ENCODE measurements at regions not wholly inside any gene's neighbourhood (a gene's known extent, or its start where the extent isn't known, plus 50 kb on each side); places are given as distances from the start of the nearest gene placed in this dataset.
"Not testable (repeated sequence)": the region's sequence is repeated elsewhere in the genome, so short reads cannot be mapped to it uniquely, and the experiment has no call there.

DNA sequence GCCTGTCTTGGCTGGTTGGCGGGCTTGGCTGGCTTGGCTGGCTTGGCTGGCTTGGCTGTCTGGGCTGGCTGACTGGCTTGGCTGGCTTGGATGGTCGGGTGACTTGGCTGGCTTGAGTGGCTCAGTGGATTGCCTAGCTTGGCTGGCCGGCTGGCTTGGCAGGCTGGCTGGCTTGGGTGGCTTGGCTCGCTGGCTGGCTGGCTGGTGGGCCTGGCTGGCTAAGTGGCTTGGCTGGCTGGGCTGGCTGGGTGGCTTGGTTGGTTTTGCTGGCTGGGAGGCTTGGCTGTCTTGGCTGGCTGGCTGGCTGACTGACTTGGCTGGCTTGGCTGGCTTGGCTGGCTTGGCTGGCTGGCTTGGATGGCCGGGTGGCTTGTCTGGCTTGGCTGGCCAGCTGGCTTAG is 2834.6 kb downstream of the RPIA start:
- H3K27me3 ChIP-seq (ENCODE audit: control insufficient read depth in 1 of 2, insufficient read depth in 2 of 2, low read length in 1 of 2); H3K27ac ChIP-seq (ENCODE audit: low read depth in 1 of 2, low read length in 2 of 2); H3K9me3 ChIP-seq (ENCODE audit: control insufficient read depth, low read length); intact Hi-C loops (cut with DNase I); H3K4me3 ChIP-seq (ENCODE audit: low read length in 2 of 2); ATAC-seq (ENCODE audit: low FRiP score); H3K4me1 ChIP-seq (ENCODE audit: control insufficient read depth in 1 of 2, insufficient read depth in 2 of 2, low read length in 2 of 2); H3K36me3 ChIP-seq (ENCODE audit: control insufficient read depth in 1 of 2, insufficient read depth in 2 of 2, low read length in 1 of 2): not testable (repeated sequence)
- DNase-seq = peak in 1 of 2 donors; percentile 39
- WGBS, 2 donors = 85 to 89% methylated on average over 2 to 3 of the region's 5 CpGs

DNA sequence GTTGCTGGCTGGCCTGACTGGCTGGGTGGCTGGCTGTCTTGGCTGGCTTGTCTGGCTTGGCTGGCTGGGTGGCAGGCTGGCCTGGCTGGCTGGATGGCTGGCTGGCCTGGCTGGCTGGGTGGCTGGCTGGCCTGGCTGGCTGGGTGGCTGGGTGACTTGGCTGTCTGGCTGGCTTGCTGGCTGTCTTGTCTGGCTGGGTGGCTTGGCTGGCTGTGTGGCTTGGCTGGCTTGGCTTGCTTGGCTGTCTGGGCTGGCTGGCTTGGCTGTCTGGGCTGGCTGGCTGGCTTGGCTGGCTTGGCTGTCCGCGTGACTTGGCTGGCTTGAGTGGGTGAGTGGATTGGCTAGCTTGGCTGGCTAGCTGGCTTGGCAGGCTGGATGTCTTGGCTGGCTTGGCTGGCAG is 2835.6 kb downstream of the RPIA start:
- H3K27me3 ChIP-seq (ENCODE audit: control insufficient read depth in 1 of 2, insufficient read depth in 2 of 2, low read length in 1 of 2); H3K4me3 ChIP-seq (ENCODE audit: low read length in 2 of 2); H3K4me1 ChIP-seq (ENCODE audit: control insufficient read depth in 1 of 2, insufficient read depth in 2 of 2, low read length in 2 of 2); intact Hi-C loops (cut with DNase I); H3K36me3 ChIP-seq (ENCODE audit: control insufficient read depth in 1 of 2, insufficient read depth in 2 of 2, low read length in 1 of 2); H3K9me3 ChIP-seq (ENCODE audit: control insufficient read depth, low read length); ATAC-seq (ENCODE audit: low FRiP score); H3K27ac ChIP-seq (ENCODE audit: low read depth in 1 of 2, low read length in 2 of 2): not testable (repeated sequence)
- peak; percentile 50 to 67 for DNase-seq
- WGBS, 2 donors = 87 to 100% methylated on average over 2 of the region's 2 CpGs

- peak; percentile 52 to 79 for DNase-seq
- H3K27ac ChIP-seq (ENCODE audit: low read depth in 1 of 2, low read length in 2 of 2); ATAC-seq (ENCODE audit: low FRiP score); H3K4me1 ChIP-seq (ENCODE audit: control insufficient read depth in 1 of 2, insufficient read depth in 2 of 2, low read length in 2 of 2); H3K27me3 ChIP-seq (ENCODE audit: control insufficient read depth in 1 of 2, insufficient read depth in 2 of 2, low read length in 1 of 2); intact Hi-C loops (cut with DNase I); H3K36me3 ChIP-seq (ENCODE audit: control insufficient read depth in 1 of 2, insufficient read depth in 2 of 2, low read length in 1 of 2); H3K4me3 ChIP-seq (ENCODE audit: low read length in 2 of 2); H3K9me3 ChIP-seq (ENCODE audit: control insufficient read depth, low read length): not testable (repeated sequence)
- WGBS, 2 donors = 92 to 94% methylated on average over 7 of the region's 7 CpGs
These were observed 2836.1 kb downstream of the RPIA start for GRCh38 chr2:91527491-91528031.

- 84 to 92% methylated on average over 2 of the region's 2 CpGs for WGBS, 2 donors
- H3K9me3 ChIP-seq (ENCODE audit: control insufficient read depth, low read length); H3K36me3 ChIP-seq (ENCODE audit: control insufficient read depth in 1 of 2, insufficient read depth in 2 of 2, low read length in 1 of 2); H3K27me3 ChIP-seq (ENCODE audit: control insufficient read depth in 1 of 2, insufficient read depth in 2 of 2, low read length in 1 of 2); H3K4me3 ChIP-seq (ENCODE audit: low read length in 2 of 2); intact Hi-C loops (cut with DNase I); H3K27ac ChIP-seq (ENCODE audit: low read depth in 1 of 2, low read length in 2 of 2); ATAC-seq (ENCODE audit: low FRiP score); H3K4me1 ChIP-seq (ENCODE audit: control insufficient read depth in 1 of 2, insufficient read depth in 2 of 2, low read length in 2 of 2): not testable (repeated sequence)
- DNase-seq = peak; percentile 47 to 67
These were observed 2836.9 kb downstream of the RPIA start for GRCh38 chr2:91528361-91528760.

DNA sequence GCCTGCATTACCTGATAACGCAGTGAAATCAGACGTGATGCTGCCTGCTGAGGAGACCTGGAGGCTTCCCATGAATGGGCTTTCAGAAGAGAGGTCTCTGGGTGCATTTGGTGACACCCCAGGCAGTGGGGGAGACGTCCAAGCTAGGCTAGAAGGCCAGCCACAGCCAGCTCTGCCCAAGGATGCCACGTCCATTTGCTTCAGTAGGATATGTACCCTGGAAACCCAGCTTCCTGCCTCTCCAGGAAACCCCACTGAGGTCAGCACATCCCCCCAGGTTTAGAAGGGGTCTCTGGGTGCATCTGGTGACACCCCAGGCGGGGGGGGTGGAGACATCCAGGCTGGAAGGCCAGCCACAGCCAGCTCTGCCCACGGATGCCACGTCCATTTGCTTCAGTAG is 2844.6 kb downstream of the RPIA start:
- H3K36me3 ChIP-seq (ENCODE audit: control insufficient read depth in 1 of 2, insufficient read depth in 2 of 2, low read length in 1 of 2); H3K9me3 ChIP-seq (ENCODE audit: control insufficient read depth, low read length); H3K27ac ChIP-seq (ENCODE audit: low read depth in 1 of 2, low read length in 2 of 2); H3K4me1 ChIP-seq (ENCODE audit: control insufficient read depth in 1 of 2, insufficient read depth in 2 of 2, low read length in 2 of 2); intact Hi-C loops (cut with DNase I); ATAC-seq (ENCODE audit: low FRiP score); H3K4me3 ChIP-seq (ENCODE audit: low read length in 2 of 2); H3K27me3 ChIP-seq (ENCODE audit: control insufficient read depth in 1 of 2, insufficient read depth in 2 of 2, low read length in 1 of 2): not testable (repeated sequence)
- 61 to 67% methylated on average over 5 of the region's 7 CpGs for WGBS, 2 donors
- DNase-seq = peak; percentile 29 to 73

- ATAC-seq (ENCODE audit: low FRiP score); H3K4me3 ChIP-seq (ENCODE audit: low read length in 2 of 2); H3K36me3 ChIP-seq (ENCODE audit: control insufficient read depth in 1 of 2, insufficient read depth in 2 of 2, low read length in 1 of 2); H3K27ac ChIP-seq (ENCODE audit: low read depth in 1 of 2, low read length in 2 of 2); intact Hi-C loops (cut with DNase I); H3K27me3 ChIP-seq (ENCODE audit: control insufficient read depth in 1 of 2, insufficient read depth in 2 of 2, low read length in 1 of 2); H3K4me1 ChIP-seq (ENCODE audit: control insufficient read depth in 1 of 2, insufficient read depth in 2 of 2, low read length in 2 of 2); H3K9me3 ChIP-seq (ENCODE audit: control insufficient read depth, low read length): not testable (repeated sequence)
- 36 to 56% methylated on average over 15 of the region's 17 CpGs for WGBS, 2 donors
- peak in 1 of 2 donors; percentile 24 for DNase-seq
These were observed 2845.2 kb downstream of the RPIA start for GRCh38 chr2:91536549-91537263.

- H3K27me3 ChIP-seq (ENCODE audit: control insufficient read depth in 1 of 2, insufficient read depth in 2 of 2, low read length in 1 of 2); intact Hi-C loops (cut with DNase I); H3K36me3 ChIP-seq (ENCODE audit: control insufficient read depth in 1 of 2, insufficient read depth in 2 of 2, low read length in 1 of 2); H3K4me1 ChIP-seq (ENCODE audit: control insufficient read depth in 1 of 2, insufficient read depth in 2 of 2, low read length in 2 of 2); ATAC-seq (ENCODE audit: low FRiP score); H3K4me3 ChIP-seq (ENCODE audit: low read length in 2 of 2); H3K27ac ChIP-seq (ENCODE audit: low read depth in 1 of 2, low read length in 2 of 2); H3K9me3 ChIP-seq (ENCODE audit: control insufficient read depth, low read length): not testable (repeated sequence)
- 72 to 74% methylated on average over 6 of the region's 6 CpGs for WGBS, 2 donors
- DNase-seq = peak; percentile 27 to 49
These were observed 2857.8 kb downstream of the RPIA start for GRCh38 chr2:91549316-91549715.

GRCh38 chr2:91558234-91558633 is 2866.8 kb downstream of the RPIA start:
- DNase-seq; H3K27ac ChIP-seq (ENCODE audit: low read depth in 1 of 2, low read length in 2 of 2); H3K4me1 ChIP-seq (ENCODE audit: control insufficient read depth in 1 of 2, insufficient read depth in 2 of 2, low read length in 2 of 2); ATAC-seq (ENCODE audit: low FRiP score); H3K4me3 ChIP-seq (ENCODE audit: low read length in 2 of 2); H3K27me3 ChIP-seq (ENCODE audit: control insufficient read depth in 1 of 2, insufficient read depth in 2 of 2, low read length in 1 of 2); H3K36me3 ChIP-seq (ENCODE audit: control insufficient read depth in 1 of 2, insufficient read depth in 2 of 2, low read length in 1 of 2); intact Hi-C loops (cut with DNase I); H3K9me3 ChIP-seq (ENCODE audit: control insufficient read depth, low read length): not testable (repeated sequence)

DNA sequence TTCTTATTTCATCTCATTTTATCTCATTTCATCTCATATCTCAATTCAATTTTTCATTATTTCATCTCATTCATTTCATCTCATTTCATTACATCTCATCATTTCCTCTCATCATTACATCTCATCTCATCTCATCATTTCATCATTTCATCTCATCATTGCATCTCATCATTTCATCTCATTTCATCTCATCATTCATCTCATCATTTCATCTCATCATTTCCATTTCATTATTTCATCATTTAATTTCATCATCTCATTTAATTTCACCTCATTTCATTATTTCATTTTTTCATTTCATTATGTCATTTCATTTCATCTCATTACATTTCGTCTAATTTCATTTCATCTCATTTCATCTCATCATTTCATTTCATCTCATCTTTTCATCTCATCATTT is 2867.8 kb downstream of the RPIA start:
- H3K36me3 ChIP-seq (ENCODE audit: control insufficient read depth in 1 of 2, insufficient read depth in 2 of 2, low read length in 1 of 2); H3K4me3 ChIP-seq (ENCODE audit: low read length in 2 of 2); H3K9me3 ChIP-seq (ENCODE audit: control insufficient read depth, low read length); intact Hi-C loops (cut with DNase I); H3K27ac ChIP-seq (ENCODE audit: low read depth in 1 of 2, low read length in 2 of 2); DNase-seq; H3K27me3 ChIP-seq (ENCODE audit: control insufficient read depth in 1 of 2, insufficient read depth in 2 of 2, low read length in 1 of 2); H3K4me1 ChIP-seq (ENCODE audit: control insufficient read depth in 1 of 2, insufficient read depth in 2 of 2, low read length in 2 of 2); ATAC-seq (ENCODE audit: low FRiP score): not testable (repeated sequence)
- WGBS, 2 donors = no CpG with 5 or more reads among the region's 1 CpG
